SIG-M5 treated with dmso at 0.1 percent for 504 hours (cell line): ENCODE measurements at regions not wholly inside any gene's neighbourhood (a gene's known extent, or its start where the extent isn't known, plus 50 kb on each side); places are given as distances from the start of the nearest gene placed in this dataset.

Experiments used
- DNase-seq: peaks from one replicate; lab custom pipeline; 2025; ENCODE audit not compliant: unreplicated experiment; lab: John Stamatoyannopoulos, UW

- DNase-seq, result no peak
These were observed 216.9 kb downstream of the C9orf50 start for GRCh38 chr9:129403779-129404620.

GRCh38 chr9:129402931-129403778 is 217.7 kb downstream of the C9orf50 start:
- DNase-seq, result no peak

- no peak for DNase-seq
These were observed 218.5 kb downstream of the C9orf50 start for GRCh38 chr9:129402371-129402739.

GRCh38 chr9:129401623-129402370 is 219.1 kb downstream of the C9orf50 start:
- no peak for DNase-seq

GRCh38 chr9:129400971-129401622 is 219.8 kb downstream of the C9orf50 start:
- DNase-seq, result no peak

- DNase-seq, result no peak
These were observed 220.6 kb downstream of the C9orf50 start for GRCh38 chr9:129400001-129400970.

GRCh38 chr9:129399634-129399990 is 221.3 kb downstream of the C9orf50 start:
- no peak for DNase-seq

GRCh38 chr9:129398961-129399633 is 221.0 kb upstream of the IER5L start:
- no peak for DNase-seq

GRCh38 chr9:129398101-129398960 is 220.3 kb upstream of the IER5L start:
- no peak for DNase-seq

GRCh38 chr9:129397335-129397734 is 219.3 kb upstream of the IER5L start:
- no peak for DNase-seq

GRCh38 chr9:129396365-129396708 is 218.3 kb upstream of the IER5L start:
- DNase-seq, result no peak

GRCh38 chr9:129395633-129396364 is 217.7 kb upstream of the IER5L start:
- DNase-seq, result no peak

- DNase-seq, result no peak
These were observed 216.8 kb upstream of the IER5L start for GRCh38 chr9:129394886-129395279.

- DNase-seq, result no peak
These were observed 216.2 kb upstream of the IER5L start for GRCh38 chr9:129394061-129394885.

- no peak for DNase-seq
These were observed 215.0 kb upstream of the IER5L start for GRCh38 chr9:129393064-129393463.

- DNase-seq, result no peak
These were observed 214.1 kb upstream of the IER5L start for GRCh38 chr9:129392093-129392541.

- DNase-seq, result no peak
These were observed 213.2 kb upstream of the IER5L start for GRCh38 chr9:129391221-129391661.
